ENCODE measurements at regions not wholly inside any gene's neighbourhood (a gene's known extent, or its start where the extent isn't known, plus 50 kb on each side); places are given as distances from the start of the nearest gene placed in this dataset.

DNA sequence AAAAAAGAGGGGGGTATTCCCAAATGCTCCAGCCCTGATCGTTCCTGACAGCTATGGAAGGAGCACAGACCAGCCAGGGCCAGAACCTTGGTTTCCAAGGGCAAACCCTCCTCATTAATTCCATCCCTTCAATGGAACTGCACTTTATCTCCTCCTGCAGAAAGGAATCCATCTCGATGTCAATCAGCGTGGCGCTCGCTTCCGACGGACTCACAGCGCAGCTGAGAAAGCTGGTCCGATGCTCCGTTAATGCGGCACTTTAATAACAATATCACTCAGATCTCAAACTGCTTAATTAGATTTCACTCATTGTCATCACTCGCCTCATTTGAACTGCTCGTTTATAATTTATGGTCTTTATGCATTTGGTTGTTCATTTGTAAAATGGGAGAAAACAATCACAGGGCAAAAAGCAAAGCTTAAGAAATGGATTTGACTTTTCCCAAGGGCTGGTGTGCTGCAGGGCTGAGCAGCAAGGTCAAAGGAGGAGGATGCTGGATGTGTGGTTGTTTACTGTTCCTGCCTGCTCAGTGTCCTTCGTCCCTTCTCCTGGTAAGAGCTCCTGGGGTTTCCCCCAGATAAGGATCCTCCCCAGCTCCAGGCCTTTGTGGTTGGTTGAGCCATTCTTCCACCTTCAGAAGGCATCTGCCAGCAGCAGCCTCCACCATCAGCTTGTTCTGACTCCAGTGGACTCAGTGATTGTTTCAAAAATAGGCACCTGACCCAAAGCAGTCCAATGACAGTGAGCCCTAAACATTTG, 152.7 kb downstream of the ANKRD60 start:
- DNase-seq: no peak
- in situ Hi-C loops (cut with HindIII; ENCODE audit: low pct_ligation_motif_present, low pct_unique_long_range_greater_than_20kb, low sequenced_read_pairs): no loop called here

- in situ Hi-C loops (cut with HindIII; ENCODE audit: low pct_ligation_motif_present, low pct_unique_long_range_greater_than_20kb, low sequenced_read_pairs): no loop called here
- DNase-seq: no peak
These were observed 154.3 kb downstream of the ANKRD60 start for GRCh38 chr20:58073945-58074856.

GRCh38 chr20:58072695-58073671, 155.5 kb downstream of the ANKRD60 start:
- DNase-seq: no peak
- in situ Hi-C loops (cut with HindIII; ENCODE audit: low pct_ligation_motif_present, low pct_unique_long_range_greater_than_20kb, low sequenced_read_pairs): no loop called here

- in situ Hi-C loops (cut with HindIII; ENCODE audit: low pct_ligation_motif_present, low pct_unique_long_range_greater_than_20kb, low sequenced_read_pairs): no loop called here
- DNase-seq: no peak
These were observed 156.5 kb downstream of the ANKRD60 start for GRCh38 chr20:58071991-58072390.

- in situ Hi-C loops (cut with HindIII; ENCODE audit: low pct_ligation_motif_present, low pct_unique_long_range_greater_than_20kb, low sequenced_read_pairs): no loop called here
These were observed 157.2 kb downstream of the ANKRD60 start for GRCh38 chr20:58071298-58071697.

GRCh38 chr20:58070664-58071196, 157.7 kb downstream of the ANKRD60 start:
- no peak for DNase-seq
- in situ Hi-C loops (cut with HindIII; ENCODE audit: low pct_ligation_motif_present, low pct_unique_long_range_greater_than_20kb, low sequenced_read_pairs): no loop called here

More at GRCh38 chr20:58071298-58071697, 157.2 kb downstream of the ANKRD60 start:
- DNase-seq: no peak

- no peak for DNase-seq
- in situ Hi-C loops (cut with HindIII; ENCODE audit: low pct_ligation_motif_present, low pct_unique_long_range_greater_than_20kb, low sequenced_read_pairs): no loop called here
These were observed 158.4 kb downstream of the ANKRD60 start for GRCh38 chr20:58069796-58070663.

DNA sequence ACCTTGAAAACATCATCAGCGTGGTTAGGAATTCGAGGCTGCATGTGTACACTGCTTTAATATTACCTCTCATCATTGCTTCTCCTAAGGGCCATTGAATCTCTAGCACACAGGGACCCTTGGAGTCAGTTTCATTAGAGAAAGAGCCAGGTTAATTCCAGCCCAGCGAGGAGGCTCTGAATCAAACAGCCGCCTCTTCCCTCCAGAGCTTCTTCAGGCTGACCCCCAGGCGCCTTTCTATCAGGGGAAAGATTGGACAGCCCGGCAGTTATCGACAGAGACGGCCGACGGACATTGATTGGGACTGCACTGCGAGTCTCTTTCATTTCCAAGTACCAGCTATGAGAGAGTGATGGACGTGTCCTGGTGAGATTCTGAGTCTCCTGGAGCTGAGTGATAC, 159.2 kb downstream of the ANKRD60 start:
- in situ Hi-C loops (cut with HindIII; ENCODE audit: low pct_ligation_motif_present, low pct_unique_long_range_greater_than_20kb, low sequenced_read_pairs): no loop called here
- no peak for DNase-seq

GRCh38 chr20:58065508-58066361, 162.7 kb downstream of the ANKRD60 start:
- in situ Hi-C loops (cut with HindIII; ENCODE audit: low pct_ligation_motif_present, low pct_unique_long_range_greater_than_20kb, low sequenced_read_pairs): no loop called here
- DNase-seq: no peak

DNA sequence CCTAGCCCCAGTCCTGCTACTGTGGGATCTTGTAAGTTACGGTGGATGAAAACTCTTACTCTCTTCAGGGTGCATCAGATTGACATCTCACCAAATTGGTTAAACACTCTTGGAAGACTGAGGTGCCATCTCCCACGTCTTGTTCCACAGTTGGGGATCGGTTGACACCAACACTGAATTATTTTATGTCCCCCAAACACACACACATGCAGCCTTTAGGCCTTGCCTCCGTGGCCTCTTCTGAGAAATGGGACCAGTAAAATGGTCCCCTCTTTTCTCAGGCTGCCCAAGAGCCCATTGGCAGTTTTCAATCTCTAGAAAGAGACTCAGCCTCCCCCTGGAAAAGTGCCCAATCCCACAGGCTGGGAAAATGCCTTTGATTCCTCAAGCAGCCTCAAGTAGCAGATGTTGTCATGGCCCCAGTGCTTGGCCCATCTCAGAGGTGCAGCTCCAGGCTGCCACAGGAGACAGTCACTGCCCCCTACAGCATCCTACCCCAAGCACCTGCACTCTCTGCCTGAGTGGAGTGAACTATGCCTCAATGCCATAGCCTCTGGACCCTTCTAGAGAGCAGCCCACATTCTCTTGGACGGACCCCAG, 163.9 kb downstream of the ANKRD60 start:
- in situ Hi-C loops (cut with HindIII; ENCODE audit: low pct_ligation_motif_present, low pct_unique_long_range_greater_than_20kb, low sequenced_read_pairs): no loop called here
- DNase-seq: no peak

GRCh38 chr20:58059260-58059544, 169.3 kb downstream of the ANKRD60 start:
- DNase-seq: no peak
- in situ Hi-C loops (cut with HindIII; ENCODE audit: low pct_ligation_motif_present, low pct_unique_long_range_greater_than_20kb, low sequenced_read_pairs): no loop called here

- in situ Hi-C loops (cut with HindIII; ENCODE audit: low pct_ligation_motif_present, low pct_unique_long_range_greater_than_20kb, low sequenced_read_pairs): no loop called here
- DNase-seq: no peak
These were observed 169.8 kb downstream of the ANKRD60 start for GRCh38 chr20:58058421-58059259.

GRCh38 chr20:58056921-58057686, 171.3 kb downstream of the ANKRD60 start:
- in situ Hi-C loops (cut with HindIII; ENCODE audit: low pct_ligation_motif_present, low pct_unique_long_range_greater_than_20kb, low sequenced_read_pairs): no loop called here
- DNase-seq: no peak

DNA sequence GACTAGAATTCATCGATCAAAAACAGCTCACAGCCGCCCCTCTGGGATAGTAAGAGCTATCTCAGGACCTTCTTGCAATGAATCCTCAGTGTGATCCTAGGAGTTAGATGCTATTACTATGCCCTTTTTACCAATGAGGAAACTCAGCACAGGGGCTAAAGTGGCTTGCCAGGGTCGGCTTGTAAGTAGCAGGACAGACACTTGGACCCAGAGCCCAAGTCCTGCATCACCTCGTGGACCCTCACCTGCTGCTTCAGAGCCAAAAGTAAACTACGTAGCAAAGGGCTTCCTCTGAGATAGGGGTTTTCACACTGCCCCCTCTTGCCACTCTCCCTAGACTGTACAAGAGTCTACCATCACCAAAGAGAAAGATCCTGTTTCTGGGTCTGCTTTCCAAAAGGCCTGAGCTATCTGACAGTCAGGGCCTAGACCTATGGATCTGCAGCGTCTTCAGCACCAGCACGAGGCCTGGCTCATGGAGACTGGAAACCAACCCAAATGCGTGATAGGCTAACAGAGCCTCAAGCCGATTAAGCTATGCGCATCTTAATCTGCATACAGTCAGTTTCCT, 172.3 kb downstream of the ANKRD60 start:
- no peak for DNase-seq
- in situ Hi-C loops (cut with HindIII; ENCODE audit: low pct_ligation_motif_present, low pct_unique_long_range_greater_than_20kb, low sequenced_read_pairs): no loop called here
